GM12878 (cell line): ENCODE measurements at regions not wholly inside any gene's neighbourhood (a gene's known extent, or its start where the extent isn't known, plus 50 kb on each side); places are given as distances from the start of the nearest gene placed in this dataset.

Source experiments
- DPF2 ChIP-seq: fragments of 450-650 bp; IDR thresholded peaks from 2 replicates; pipeline ENCODE4 v1.6.1; 2017; ENCODE audit warnings: mild to moderate bottlenecking
- JUND ChIP-seq: IDR thresholded peaks from 2 replicates; pipeline ENCODE4 v1.6.1; 2012; ENCODE audit warnings: low read depth, mild to moderate bottlenecking, low read length, improper control_type of control experiment, moderate library complexity
- YY1 ChIP-seq: IDR thresholded peaks from 2 replicates; pipeline ENCODE4 v1.6.1; 2011; ENCODE audit warnings: low read depth, mild to moderate bottlenecking, low read length
- ZNF207 ChIP-seq: fragments of 450-650 bp; IDR thresholded peaks from 2 replicates; pipeline ENCODE4 v1.6.1; 2014; ENCODE audit warnings: antibody characterized with exemption, mild to moderate bottlenecking, borderline replicate concordance

DNA sequence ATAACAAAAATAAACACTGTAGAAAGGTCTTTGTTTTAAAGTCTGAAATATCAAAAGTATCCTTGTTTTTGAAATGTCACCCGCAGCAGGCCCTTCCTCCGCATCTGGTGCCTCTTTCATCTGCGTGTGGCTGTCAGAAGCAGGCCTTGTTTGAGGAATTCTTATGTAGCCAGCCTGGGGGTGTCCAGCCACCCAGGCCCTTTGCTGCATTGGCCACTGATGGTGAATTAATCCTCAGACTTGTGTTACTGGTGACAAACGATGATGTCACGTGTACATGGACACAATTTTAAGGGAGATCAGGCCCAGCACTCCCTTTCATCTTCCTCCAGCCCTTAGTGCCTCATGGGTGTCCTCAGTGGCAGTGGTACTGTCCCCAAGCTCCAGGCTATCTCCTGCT is 208.0 kb upstream of the GALNT2 start:
- TF ChIP-seq ZNF207 (no peak), DPF2 (no peak), YY1 (no peak), JUND (no peak)
